DOHH2 (cell line): ENCODE measurements at regions not wholly inside any gene's neighbourhood (a gene's known extent, or its start where the extent isn't known, plus 50 kb on each side); places are given as distances from the start of the nearest gene placed in this dataset.

ENCODE experiments used
- EZH2phosphoT487 ChIP-seq: fragments of 200-600 bp; sonication (generic); IDR thresholded peaks from 2 replicates; pipeline ENCODE4 v1.6.1; 2017; ENCODE audit warnings: borderline replicate concordance, mild to moderate bottlenecking, antibody characterized with exemption, low read length, moderate library complexity, mixed read lengths
- TF ChIP-seq, protein P1 (sequence below): fragments of 200-600 bp; sonication (generic); IDR thresholded peaks from one replicate; pipeline ENCODE4 v1.5.1; 2014; ENCODE audit warnings: antibody characterized with exemption, mild to moderate bottlenecking, low read depth, low read length; ENCODE audit not compliant: poor library complexity, severe bottlenecking

DNA sequence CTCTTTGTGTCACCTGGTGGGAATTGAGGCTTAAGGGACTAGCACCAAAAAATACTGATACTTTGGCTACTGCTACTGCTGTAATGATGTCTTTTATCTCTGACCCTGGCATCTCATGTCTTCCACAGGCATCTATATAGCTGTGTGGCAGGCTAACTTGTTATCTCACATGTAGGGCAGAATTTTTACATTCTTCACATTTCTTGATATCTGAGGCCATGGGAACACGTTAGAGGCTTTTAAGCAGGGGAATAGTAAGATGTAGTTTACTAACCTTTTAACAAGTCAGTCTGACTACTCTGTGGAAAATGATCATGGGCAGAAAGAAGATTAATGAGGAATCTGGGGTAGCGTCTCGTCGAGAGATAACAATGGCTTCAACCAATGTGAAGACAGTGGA is 498.4 kb downstream of the PCNX1 start:
- TF ChIP-seq, protein P1, sequence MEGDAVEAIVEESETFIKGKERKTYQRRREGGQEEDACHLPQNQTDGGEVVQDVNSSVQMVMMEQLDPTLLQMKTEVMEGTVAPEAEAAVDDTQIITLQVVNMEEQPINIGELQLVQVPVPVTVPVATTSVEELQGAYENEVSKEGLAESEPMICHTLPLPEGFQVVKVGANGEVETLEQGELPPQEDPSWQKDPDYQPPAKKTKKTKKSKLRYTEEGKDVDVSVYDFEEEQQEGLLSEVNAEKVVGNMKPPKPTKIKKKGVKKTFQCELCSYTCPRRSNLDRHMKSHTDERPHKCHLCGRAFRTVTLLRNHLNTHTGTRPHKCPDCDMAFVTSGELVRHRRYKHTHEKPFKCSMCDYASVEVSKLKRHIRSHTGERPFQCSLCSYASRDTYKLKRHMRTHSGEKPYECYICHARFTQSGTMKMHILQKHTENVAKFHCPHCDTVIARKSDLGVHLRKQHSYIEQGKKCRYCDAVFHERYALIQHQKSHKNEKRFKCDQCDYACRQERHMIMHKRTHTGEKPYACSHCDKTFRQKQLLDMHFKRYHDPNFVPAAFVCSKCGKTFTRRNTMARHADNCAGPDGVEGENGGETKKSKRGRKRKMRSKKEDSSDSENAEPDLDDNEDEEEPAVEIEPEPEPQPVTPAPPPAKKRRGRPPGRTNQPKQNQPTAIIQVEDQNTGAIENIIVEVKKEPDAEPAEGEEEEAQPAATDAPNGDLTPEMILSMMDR: no peak
- TF ChIP-seq EZH2phosphoT487: no peak
